K562 (cell line): ENCODE measurements at regions not wholly inside any gene's neighbourhood (a gene's known extent, or its start where the extent isn't known, plus 50 kb on each side); places are given as distances from the start of the nearest gene placed in this dataset.

Experiments
- CEBPB ChIP-seq: fragments of 450-650 bp; IDR thresholded peaks from 2 replicates; pipeline ENCODE4 v1.6.1; 2016; ENCODE audit warnings: missing genetic modification characterization, missing compliant biosample characterization
- TAF1 ChIP-seq: IDR thresholded peaks from 2 replicates; pipeline ENCODE4 v1.6.1; 2011; ENCODE audit warnings: mild to moderate bottlenecking, low read length, moderate library complexity; ENCODE audit not compliant: insufficient read depth, control insufficient read depth, severe bottlenecking; ENCODE audit errors: extremely low read depth
- TGIF2 ChIP-seq: sonication (generic); formaldehyde crosslinking; IDR thresholded peaks from 2 replicates; pipeline ENCODE4 v1.8.1; 2022; ENCODE audit warnings: mild to moderate bottlenecking, missing genetic modification reagents, moderate library complexity
- TOE1 ChIP-seq, 2 experiments: fragments of 450-650 bp in 1 of 2; sonication (generic) in 1 of 2; formaldehyde crosslinking in 1 of 2; IDR thresholded peaks; 2 replicates each; pipeline versions ENCODE4 v1.7.1 to v1.8.0; 2016 to 2022; ENCODE audit warnings: borderline replicate concordance in 2 of 2, mild to moderate bottlenecking in 2 of 2, antibody characterized with exemption in 1 of 2, inconsistent platforms in 1 of 2, low read depth in 1 of 2, missing genetic modification reagents in 1 of 2, moderate library complexity in 1 of 2

DNA sequence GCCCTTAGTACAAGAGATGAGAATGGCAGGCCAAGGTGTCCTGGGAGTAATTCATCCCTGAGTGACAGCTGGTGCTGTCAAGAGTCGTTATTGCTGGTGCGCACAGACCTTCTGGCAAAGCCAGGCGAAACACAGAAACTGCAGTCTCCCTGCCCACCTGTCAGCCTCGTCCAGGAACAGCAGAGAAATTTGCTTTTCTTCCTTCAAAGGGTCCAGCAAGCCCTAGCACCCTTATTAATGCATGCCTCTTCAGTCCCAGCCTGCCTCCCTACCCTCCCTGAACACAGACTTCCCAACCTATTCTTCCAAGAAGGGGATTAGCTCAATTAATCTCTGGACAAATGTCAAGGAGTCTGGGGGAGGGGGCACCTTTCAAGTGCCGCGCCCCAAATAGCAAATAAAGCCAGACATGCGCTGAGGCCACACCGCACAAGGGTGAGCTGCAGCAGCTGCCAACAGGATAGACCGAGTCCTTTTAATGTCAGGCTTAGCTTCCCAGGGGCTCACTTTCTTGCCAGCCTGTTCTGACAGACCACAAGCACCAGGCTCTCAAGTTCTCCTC, 250.7 kb upstream of the RASGEF1B start:
- TF ChIP-seq TAF1: no peak
- TF ChIP-seq TOE1 (IDR thresholded peaks at IDR 0.05; ENCODE audit: borderline replicate concordance): no peak
- no peak for TF ChIP-seq TOE1 (CRISPR knock-in tag; IDR thresholded peaks at IDR 0.05; ENCODE audit: borderline replicate concordance, low read depth)
- no peak for TF ChIP-seq CEBPB (tag)
- no peak for TF ChIP-seq TGIF2 (CRISPR knock-in tag)
